Medulla oblongata (tissue), 1 donor: ENCODE measurements at regions not wholly inside any gene's neighbourhood (a gene's known extent, or its start where the extent isn't known, plus 50 kb on each side); places are given as distances from the start of the nearest gene placed in this dataset.

Experiments
- DNase-seq: peaks from one replicate; pipeline ENCODE4 v3.0.0-alpha.2; 2015; ENCODE audit errors: extremely low spot score

- no peak for DNase-seq
Observed at GRCh38 chr7:115475761-115476385, 554.0 kb downstream of the MDFIC start.

GRCh38 chr7:115475206-115475605, 553.3 kb downstream of the MDFIC start:
- DNase-seq = no peak

- no peak for DNase-seq
Observed at GRCh38 chr7:115474137-115474536, 552.2 kb downstream of the MDFIC start.

GRCh38 chr7:115471891-115472290, 550.0 kb downstream of the MDFIC start:
- DNase-seq = no peak

- DNase-seq = no peak
Observed at GRCh38 chr7:115462301-115463015, 540.6 kb downstream of the MDFIC start.

GRCh38 chr7:115449689-115450088, 527.8 kb downstream of the MDFIC start:
- no peak for DNase-seq

GRCh38 chr7:115447495-115447894, 525.6 kb downstream of the MDFIC start:
- no peak for DNase-seq

- no peak for DNase-seq
Observed at GRCh38 chr7:115441033-115441432, 519.1 kb downstream of the MDFIC start.

GRCh38 chr7:115435178-115435577, 513.3 kb downstream of the MDFIC start:
- no peak for DNase-seq

GRCh38 chr7:115429918-115430317, 508.0 kb downstream of the MDFIC start:
- no peak for DNase-seq

GRCh38 chr7:115417662-115418061, 495.8 kb downstream of the MDFIC start:
- no peak for DNase-seq

GRCh38 chr7:115410972-115411686, 489.2 kb downstream of the MDFIC start:
- DNase-seq = peak; percentile 51

GRCh38 chr7:115410434-115410820, 488.5 kb downstream of the MDFIC start:
- DNase-seq = peak; percentile 6

GRCh38 chr7:115409682-115410433, 488.0 kb downstream of the MDFIC start:
- DNase-seq = no peak

GRCh38 chr7:115406219-115406618, 484.3 kb downstream of the MDFIC start:
- DNase-seq = no peak

GRCh38 chr7:115387137-115387536, 465.2 kb downstream of the MDFIC start:
- DNase-seq = no peak

GRCh38 chr7:115379321-115379720, 457.4 kb downstream of the MDFIC start:
- DNase-seq = no peak

GRCh38 chr7:115368998-115369397, 447.1 kb downstream of the MDFIC start:
- DNase-seq = no peak

- DNase-seq = no peak
Observed at GRCh38 chr7:115363916-115364315, 442.0 kb downstream of the MDFIC start.

- no peak for DNase-seq
Observed at GRCh38 chr7:115359955-115360354, 438.1 kb downstream of the MDFIC start.

- DNase-seq = no peak
Observed at GRCh38 chr7:115359119-115359518, 437.2 kb downstream of the MDFIC start.

- no peak for DNase-seq
Observed at GRCh38 chr7:115357703-115357999, 435.8 kb downstream of the MDFIC start.
